GM12878 (cell line): ENCODE measurements at regions not wholly inside any gene's neighbourhood (a gene's known extent, or its start where the extent isn't known, plus 50 kb on each side); places are given as distances from the start of the nearest gene placed in this dataset.

ENCODE experiments used
- ATAC-seq: fragments of 200-7000 bp; cut with Tn5 transposase; 3 replicates; pipeline ENCODE4 v1.9.1; 2020; ENCODE audit warnings: mild to moderate bottlenecking, moderate library complexity
- BruUV-seq: library from RNA; stranded (reverse); fragments of 400-500 nt; replicated peaks from 2 replicates; lab custom pipeline; 2021; lab: Mats Ljungman, UMichigan
- CTCF ChIA-PET: fragments of 300-600 bp; sonication (Branson Sonifier 250); formaldehyde crosslinking; extraction: SDS; loops from one replicate; lab custom pipeline; 2021; ENCODE audit warnings: inconsistent platforms; lab: Yijun Ruan, JAX
- POLR2A ChIA-PET: fragments of 350-600 bp; formaldehyde crosslinking; extraction: SDS; loops from one replicate; lab custom pipeline; 2021; ENCODE audit warnings: inconsistent platforms; lab: Charles Lee
- RAD21 ChIA-PET: fragments of 300-600 bp; sonication (Branson Sonifier 250); formaldehyde crosslinking; loops from one replicate; lab custom pipeline; 2023; ENCODE audit warnings: antibody characterized with exemption; ENCODE audit not compliant: unreplicated experiment; lab: Charles Lee
- SMC1A ChIA-PET: fragments of 300-600 bp; sonication (Branson Sonifier 250); formaldehyde crosslinking; loops from one replicate; lab custom pipeline; 2023; ENCODE audit not compliant: unreplicated experiment, uncharacterized antibody; lab: Charles Lee
- DNase-seq: peaks from one replicate; pipeline ENCODE4 v3.0.0-alpha.2; 2011; ENCODE audit warnings: low read depth, low spot score
- FAIRE-seq: peaks from 3 replicates; lab custom pipeline; 2011; peaks lifted over from hg19 to GRCh38; lab: Jason Lieb, UNC
- H2AFZ ChIP-seq: 2 replicates; pipeline ENCODE4 v1.6.0; 2011; ENCODE audit warnings: low read depth, low read length, control low read depth; ENCODE audit not compliant: control insufficient read depth
- H3K27ac ChIP-seq: 2 replicates; pipeline ENCODE4 v1.5.1; 2011; ENCODE audit warnings: control low read depth; ENCODE audit not compliant: control insufficient read depth, insufficient read depth
- H3K27me3 ChIP-seq, 2 experiments: replicated peaks in 1 of 2; 2 replicates each; pipeline versions ENCODE4 v1.6.0 to v1.6.1; 2011; ENCODE audit warnings: low read length in 1 of 2; ENCODE audit not compliant: control insufficient read depth in 2 of 2, insufficient read depth in 2 of 2
- H3K36me3 ChIP-seq, 2 experiments: 2 replicates each; pipeline ENCODE4 v1.5.1; 2011; ENCODE audit warnings: low read length in 1 of 2; ENCODE audit not compliant: control insufficient read depth in 2 of 2, insufficient read depth in 2 of 2
- H3K4me1 ChIP-seq: 2 replicates; pipeline ENCODE4 v1.6.1; 2011; ENCODE audit warnings: mild to moderate bottlenecking, low read length, moderate library complexity, mixed read lengths; ENCODE audit not compliant: control insufficient read depth, insufficient read depth
- H3K4me2 ChIP-seq: 2 replicates; pipeline ENCODE4 v1.6.0; 2011; ENCODE audit warnings: control low read depth; ENCODE audit not compliant: control insufficient read depth, insufficient read depth
- H3K4me3 ChIP-seq: fragments of 200-600 bp; sonication (generic); 2 replicates; pipeline ENCODE4 v1.5.1; 2016
- H3K79me2 ChIP-seq: 2 replicates; pipeline ENCODE4 v1.6.0; 2011; ENCODE audit warnings: low read length; ENCODE audit not compliant: control insufficient read depth, insufficient read depth
- H3K9ac ChIP-seq: 2 replicates; pipeline ENCODE4 v1.8.0; 2011; ENCODE audit warnings: low read length, control low read depth, mixed read lengths; ENCODE audit not compliant: control insufficient read depth, insufficient read depth
- H3K9me3 ChIP-seq: replicated peaks from 3 replicates; pipeline ENCODE4 v1.5.1; 2011; ENCODE audit warnings: mild to moderate bottlenecking, low read length; ENCODE audit not compliant: control insufficient read depth, insufficient read depth
- H4K20me1 ChIP-seq: 2 replicates; pipeline ENCODE4 v1.6.0; 2011; ENCODE audit not compliant: control insufficient read depth, insufficient read depth
- ATF7 ChIP-seq: fragments of 450-650 bp; IDR thresholded peaks from 2 replicates; pipeline ENCODE4 v1.6.1; 2016; ENCODE audit warnings: low read depth, mild to moderate bottlenecking
- CBX5 ChIP-seq: sonication (generic); IDR thresholded peaks from 2 replicates; pipeline ENCODE4 v1.6.1; 2016; ENCODE audit warnings: low read depth, moderate library complexity, mild to moderate bottlenecking, inconsistent platforms
- DPF2 ChIP-seq: fragments of 450-650 bp; IDR thresholded peaks from 2 replicates; pipeline ENCODE4 v1.6.1; 2017; ENCODE audit warnings: mild to moderate bottlenecking
- ESRRA ChIP-seq: IDR thresholded peaks from 2 replicates; pipeline ENCODE4 v1.6.1; 2012; ENCODE audit warnings: mild to moderate bottlenecking, low read length, improper control_type of control experiment
- ETV6 ChIP-seq, 2 experiments: fragments of 450-650 bp in 1 of 2; IDR thresholded peaks in 1 of 2; conservative IDR thresholded peaks in 1 of 2; 2 replicates each; pipeline ENCODE4 v1.6.1; 2014; ENCODE audit warnings: antibody characterized with exemption in 1 of 2, borderline replicate concordance in 1 of 2, low read depth in 1 of 2, mild to moderate bottlenecking in 1 of 2, moderate library complexity in 1 of 2
- IRF4 ChIP-seq: IDR thresholded peaks from 2 replicates; pipeline ENCODE4 v1.6.1; 2011; ENCODE audit warnings: low read depth, low read length
- JUNB ChIP-seq: IDR thresholded peaks from 2 replicates; pipeline ENCODE4 v1.6.1; 2016; ENCODE audit warnings: antibody characterized with exemption, mild to moderate bottlenecking
- NFXL1 ChIP-seq: fragments of 450-650 bp; IDR thresholded peaks from 2 replicates; pipeline ENCODE4 v1.6.1; 2017; ENCODE audit warnings: antibody characterized with exemption, mild to moderate bottlenecking, borderline replicate concordance
- RCOR1 ChIP-seq: conservative IDR thresholded peaks from 2 replicates; pipeline ENCODE4 v1.6.1; 2012; ENCODE audit warnings: low read depth, low read length, improper control_type of control experiment
- SP1 ChIP-seq: IDR thresholded peaks from one replicate; pipeline ENCODE4 v1.6.1; 2011; ENCODE audit warnings: low read depth, low read length
- ZNF217 ChIP-seq: fragments of 450-650 bp; IDR thresholded peaks from 2 replicates; pipeline ENCODE4 v1.6.1; 2017; ENCODE audit warnings: antibody characterized with exemption, mild to moderate bottlenecking
- WGBS: methylation state at CpG from one replicate; pipeline ENCODE4 v1.1.6; 2016; ENCODE audit warnings: low lambda C conversion rate; ENCODE audit not compliant: insufficient replicate concordance, insufficient coverage; ENCODE audit errors: missing lambda C conversion rate; 5-methylcytosine and 5-hydroxymethylcytosine counted together
- in situ Hi-C: fragments of 300-500 bp; cut with MboI; formaldehyde crosslinking; loops from 9 replicates; pipeline ENCODE4 v1.14.3; 2018; ENCODE audit warnings: mixed read lengths
- intact Hi-C: fragments of 100-400 bp; cut with micrococcal nuclease; formaldehyde crosslinking; loops from one replicate; pipeline ENCODE4 v1.14.2; 2022; ENCODE audit not compliant: unreplicated experiment
- TF ChIP-seq, protein P1 (sequence below): fragments of 450-650 bp; formaldehyde crosslinking; IDR thresholded peaks from 2 replicates; pipeline ENCODE4 v1.4.0; 2020; ENCODE audit warnings: mild to moderate bottlenecking, moderate library complexity
- TF ChIP-seq, protein P2 (sequence below): fragments of 450-650 bp; IDR thresholded peaks from 2 replicates; pipeline ENCODE4 v1.6.1; 2016; ENCODE audit warnings: mild to moderate bottlenecking

DNA sequence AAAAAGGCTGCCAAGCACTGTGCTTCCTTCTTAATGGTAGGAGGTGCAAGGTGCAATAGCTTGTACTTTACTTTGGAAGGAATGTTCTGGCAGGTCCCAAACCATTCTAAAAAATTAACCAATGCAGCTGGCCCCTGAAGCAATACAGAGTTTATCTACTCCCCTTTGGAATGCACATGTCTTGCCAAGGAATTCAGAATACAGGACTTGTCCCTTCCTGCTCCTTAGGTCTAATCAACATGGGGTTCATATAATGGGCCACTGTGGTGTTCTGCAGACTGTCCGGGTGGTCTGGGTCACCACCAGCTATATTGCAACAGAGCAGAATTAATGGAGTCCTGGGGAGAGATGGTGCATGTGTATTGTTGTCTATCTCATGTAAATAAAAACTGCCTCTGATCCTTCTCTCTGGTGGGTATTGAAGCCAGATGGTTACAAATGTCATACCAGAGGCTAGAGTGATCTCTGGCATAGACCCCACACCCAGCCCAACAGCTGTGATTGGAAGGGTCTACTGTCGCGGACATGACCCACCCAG, 112.8 kb downstream of the RIPK4 start:
- ATAC-seq, result no peak
- H3K27me3 ChIP-seq, result no peaks in the 10 kb centered on the region; a peak in 1 of 4 replicates
- SMC1A ChIA-PET, result interaction anchor here (0.8 to 1.1 kb wide), 2 partner anchors 11 to 371 kb away, joined by 3 read pairs; no protein-coding TSS in a partner anchor
- POLR2A ChIA-PET, result no interaction called here
- no peak overlapping the region for H3K4me2 ChIP-seq
- in situ Hi-C loops, result no loop called here
- H3K9me3 ChIP-seq, result no peaks in the 10 kb centered on the region
- RAD21 ChIA-PET, result interaction anchor here (1.0 kb wide), 1 partner anchor 43 kb away, joined by 3 read pairs; no protein-coding TSS in a partner anchor
- whole genome bisulfite sequencing, result 58% methylated on average over 3 of the region's 3 CpGs
- H4K20me1 ChIP-seq, result no peaks in the 10 kb centered on the region
- no peak overlapping the region for H2AFZ ChIP-seq
- H3K9ac ChIP-seq, result no peak overlapping the region
- no peak for DNase-seq
- no peak for TF ChIP-seq CBX5
- TF ChIP-seq RCOR1, result no peak
- TF ChIP-seq DPF2, result no peak
- TF ChIP-seq ATF7, result no peak
- no peak for TF ChIP-seq ESRRA
- TF ChIP-seq, all 136 proteins: peak for 0
- intact Hi-C loops, result no loop called here
- Histone ChIP-seq H3K4me1 (no peaks in the 10 kb centered on the region), H3K4me3 (no peak overlapping the region), H3K36me3 (no peaks in the 10 kb centered on the region), H3K79me2 (no peaks in the 10 kb centered on the region), H3K27ac (no peak overlapping the region)
- CTCF ChIA-PET, result no interaction called here
- no TSS peak for BruUV-seq
- no peak for FAIRE-seq

DNA sequence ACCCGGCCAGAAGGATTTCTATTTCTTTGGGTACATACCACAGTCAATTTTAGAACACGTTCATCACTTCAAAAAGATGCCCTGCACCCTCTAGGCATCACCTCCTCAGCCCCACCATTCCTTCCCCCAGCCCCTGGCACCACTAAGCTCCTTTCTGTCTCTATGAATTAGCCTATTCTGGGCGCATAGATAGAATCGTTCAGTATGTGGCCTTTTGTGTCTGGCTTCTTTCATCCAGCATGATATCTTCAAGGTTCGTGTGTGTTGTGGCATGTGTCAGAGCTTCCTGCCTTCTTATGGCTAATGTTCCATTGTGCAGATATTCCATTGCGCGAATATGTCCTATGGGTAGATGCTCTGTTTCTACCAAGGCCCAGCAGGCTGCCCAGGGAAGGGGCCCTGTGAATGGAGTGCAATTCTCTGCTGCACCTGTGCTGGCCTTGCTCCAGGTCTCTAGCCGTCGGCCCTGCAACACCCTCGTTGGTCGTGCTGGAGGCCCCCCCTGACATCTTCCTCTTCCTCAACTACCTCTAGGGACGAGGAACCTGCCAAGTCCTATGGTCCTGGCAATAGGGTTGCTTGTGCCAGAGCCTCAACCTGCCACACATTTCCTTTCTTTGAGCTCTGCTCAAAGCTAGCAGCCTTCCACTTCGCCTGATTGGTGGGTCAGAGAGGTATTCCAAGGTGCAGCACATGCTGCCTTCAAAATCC, 113.5 kb downstream of the RIPK4 start:
- in situ Hi-C loops, result no loop called here
- SMC1A ChIA-PET, result interaction anchor here (0.8 to 1.1 kb wide), 2 partner anchors 10 to 370 kb away, joined by 3 read pairs; no protein-coding TSS in a partner anchor
- H3K9ac ChIP-seq, result no peak overlapping the region
- H3K27ac ChIP-seq, result no peak overlapping the region
- ATAC-seq (no peak), FAIRE-seq (no peak), DNase-seq (no peak)
- no peak overlapping the region for H3K4me2 ChIP-seq
- H3K36me3 ChIP-seq, result no peaks in the 10 kb centered on the region
- H3K79me2 ChIP-seq, result no peaks in the 10 kb centered on the region
- BruUV-seq, result no TSS peak
- no peak overlapping the region for H2AFZ ChIP-seq
- no peaks in the 10 kb centered on the region for H4K20me1 ChIP-seq
- CTCF ChIA-PET, result no interaction called here
- no peaks in the 10 kb centered on the region for H3K4me1 ChIP-seq
- POLR2A ChIA-PET, result interaction anchor here (0.7 kb wide), 1 partner anchor 35 kb away, joined by 4 read pairs; no protein-coding TSS in a partner anchor
- 47% methylated on average over 13 of the region's 13 CpGs for WGBS
- intact Hi-C loops, result no loop called here
- H3K27me3 ChIP-seq, result no peaks in the 10 kb centered on the region; a peak in 1 of 4 replicates
- RAD21 ChIA-PET, result interaction anchor here (1.0 to 1.1 kb wide), 2 partner anchors 11 to 42 kb away, joined by 3 read pairs; no protein-coding TSS in a partner anchor
- H3K9me3 ChIP-seq, result no peaks in the 10 kb centered on the region
- H3K4me3 ChIP-seq, result no peak overlapping the region
- no peak for TF ChIP-seq IRF4
- TF ChIP-seq, protein P1, sequence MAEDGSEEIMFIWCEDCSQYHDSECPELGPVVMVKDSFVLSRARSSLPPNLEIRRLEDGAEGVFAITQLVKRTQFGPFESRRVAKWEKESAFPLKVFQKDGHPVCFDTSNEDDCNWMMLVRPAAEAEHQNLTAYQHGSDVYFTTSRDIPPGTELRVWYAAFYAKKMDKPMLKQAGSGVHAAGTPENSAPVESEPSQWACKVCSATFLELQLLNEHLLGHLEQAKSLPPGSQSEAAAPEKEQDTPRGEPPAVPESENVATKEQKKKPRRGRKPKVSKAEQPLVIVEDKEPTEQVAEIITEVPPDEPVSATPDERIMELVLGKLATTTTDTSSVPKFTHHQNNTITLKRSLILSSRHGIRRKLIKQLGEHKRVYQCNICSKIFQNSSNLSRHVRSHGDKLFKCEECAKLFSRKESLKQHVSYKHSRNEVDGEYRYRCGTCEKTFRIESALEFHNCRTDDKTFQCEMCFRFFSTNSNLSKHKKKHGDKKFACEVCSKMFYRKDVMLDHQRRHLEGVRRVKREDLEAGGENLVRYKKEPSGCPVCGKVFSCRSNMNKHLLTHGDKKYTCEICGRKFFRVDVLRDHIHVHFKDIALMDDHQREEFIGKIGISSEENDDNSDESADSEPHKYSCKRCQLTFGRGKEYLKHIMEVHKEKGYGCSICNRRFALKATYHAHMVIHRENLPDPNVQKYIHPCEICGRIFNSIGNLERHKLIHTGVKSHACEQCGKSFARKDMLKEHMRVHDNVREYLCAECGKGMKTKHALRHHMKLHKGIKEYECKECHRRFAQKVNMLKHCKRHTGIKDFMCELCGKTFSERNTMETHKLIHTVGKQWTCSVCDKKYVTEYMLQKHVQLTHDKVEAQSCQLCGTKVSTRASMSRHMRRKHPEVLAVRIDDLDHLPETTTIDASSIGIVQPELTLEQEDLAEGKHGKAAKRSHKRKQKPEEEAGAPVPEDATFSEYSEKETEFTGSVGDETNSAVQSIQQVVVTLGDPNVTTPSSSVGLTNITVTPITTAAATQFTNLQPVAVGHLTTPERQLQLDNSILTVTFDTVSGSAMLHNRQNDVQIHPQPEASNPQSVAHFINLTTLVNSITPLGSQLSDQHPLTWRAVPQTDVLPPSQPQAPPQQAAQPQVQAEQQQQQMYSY, result no peak
- no peak for TF ChIP-seq SP1
- TF ChIP-seq ETV6 (conservative IDR thresholded peaks at IDR 0.05 in 1 of 2, IDR thresholded peaks at IDR 0.05 in 1 of 2; ENCODE audit: borderline replicate concordance in 1 of 2, low read depth in 1 of 2), result no peak
- no peak for TF ChIP-seq JUNB
- TF ChIP-seq ZNF217, result no peak
- no peak for TF ChIP-seq NFXL1
- TF ChIP-seq, protein P2, sequence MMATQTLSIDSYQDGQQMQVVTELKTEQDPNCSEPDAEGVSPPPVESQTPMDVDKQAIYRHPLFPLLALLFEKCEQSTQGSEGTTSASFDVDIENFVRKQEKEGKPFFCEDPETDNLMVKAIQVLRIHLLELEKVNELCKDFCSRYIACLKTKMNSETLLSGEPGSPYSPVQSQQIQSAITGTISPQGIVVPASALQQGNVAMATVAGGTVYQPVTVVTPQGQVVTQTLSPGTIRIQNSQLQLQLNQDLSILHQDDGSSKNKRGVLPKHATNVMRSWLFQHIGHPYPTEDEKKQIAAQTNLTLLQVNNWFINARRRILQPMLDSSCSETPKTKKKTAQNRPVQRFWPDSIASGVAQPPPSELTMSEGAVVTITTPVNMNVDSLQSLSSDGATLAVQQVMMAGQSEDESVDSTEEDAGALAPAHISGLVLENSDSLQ, result no peak
